GM21717 (cell line): ENCODE measurements at regions not wholly inside any gene's neighbourhood (a gene's known extent, or its start where the extent isn't known, plus 50 kb on each side); places are given as distances from the start of the nearest gene placed in this dataset.

Experiments used
- ATAC-seq: cut with Tn5 transposase; IDR thresholded peaks from one replicate; pipeline ENCODE4 v1.9.1; 2021; ENCODE audit warnings: mild to moderate bottlenecking, moderate library complexity; ENCODE audit not compliant: unreplicated experiment

GRCh38 chr15:62431817-62432216 lies 266.7 kb upstream of the C2CD4B start:
- no peak for ATAC-seq

GRCh38 chr15:62432702-62433398 lies 267.8 kb upstream of the C2CD4B start:
- ATAC-seq = no peak

GRCh38 chr15:62436235-62436634 lies 271.1 kb upstream of the C2CD4B start:
- no peak for ATAC-seq

GRCh38 chr15:62437753-62438152 lies 272.7 kb upstream of the C2CD4B start:
- no peak for ATAC-seq

- no peak for ATAC-seq
Measured at GRCh38 chr15:62439543-62440016, 274.5 kb upstream of the C2CD4B start.

GRCh38 chr15:62440362-62441105 lies 275.4 kb upstream of the C2CD4B start:
- no peak for ATAC-seq

GRCh38 chr15:62444104-62445022 lies 279.3 kb upstream of the C2CD4B start:
- ATAC-seq = no peak

GRCh38 chr15:62445244-62445643 lies 280.2 kb upstream of the C2CD4B start:
- no peak for ATAC-seq

- ATAC-seq = no peak
Measured at GRCh38 chr15:62446984-62447383, 281.9 kb upstream of the C2CD4B start.

- no peak for ATAC-seq
Measured at GRCh38 chr15:62447742-62448141, 282.7 kb upstream of the C2CD4B start.

GRCh38 chr15:62449638-62450037 lies 284.6 kb upstream of the C2CD4B start:
- ATAC-seq = no peak

GRCh38 chr15:62450061-62450460 lies 285.0 kb upstream of the C2CD4B start:
- no peak for ATAC-seq

- no peak for ATAC-seq
Measured at GRCh38 chr15:62452026-62452425, 286.9 kb upstream of the C2CD4B start.

GRCh38 chr15:62452667-62453066 lies 287.6 kb upstream of the C2CD4B start:
- ATAC-seq = no peak

- no peak for ATAC-seq
Measured at GRCh38 chr15:62453375-62453774, 288.3 kb upstream of the C2CD4B start.

GRCh38 chr15:62453981-62454380 lies 288.9 kb upstream of the C2CD4B start:
- ATAC-seq = no peak

- no peak for ATAC-seq
Measured at GRCh38 chr15:62454567-62455172, 289.6 kb upstream of the C2CD4B start.

GRCh38 chr15:62455441-62455921 lies 290.4 kb upstream of the C2CD4B start:
- no peak for ATAC-seq

GRCh38 chr15:62456011-62456920 lies 291.2 kb upstream of the C2CD4B start:
- no peak for ATAC-seq

GRCh38 chr15:62457100-62457499 lies 292.0 kb upstream of the C2CD4B start:
- ATAC-seq = no peak
